H9 (cell line): ENCODE measurements at regions not wholly inside any gene's neighbourhood (a gene's known extent, or its start where the extent isn't known, plus 50 kb on each side); places are given as distances from the start of the nearest gene placed in this dataset.

Experiments used
- DNase-seq: peaks from one replicate; pipeline ENCODE4 v3.0.0-alpha.2; 2017
- H2AFZ ChIP-seq: one replicate; pipeline ENCODE4 v1.6.1; 2013; ENCODE audit warnings: mild to moderate bottlenecking, low read length, control low read depth, moderate library complexity
- H2AK5ac ChIP-seq: 2 replicates; pipeline ENCODE4 v1.6.1; 2013; ENCODE audit warnings: low read length, control low read depth, mixed read lengths; ENCODE audit not compliant: insufficient read length
- H2BK120ac ChIP-seq: one replicate; pipeline ENCODE4 v1.6.1; 2013; ENCODE audit warnings: low read depth, mild to moderate bottlenecking, low read length, control low read depth, inconsistent platforms; ENCODE audit not compliant: poor library complexity, severe bottlenecking
- H2BK12ac ChIP-seq: 2 replicates; pipeline ENCODE4 v1.6.1; 2013; ENCODE audit warnings: low read length, control low read depth, mixed read lengths, low read depth; ENCODE audit not compliant: insufficient read length
- H2BK15ac ChIP-seq: 2 replicates; pipeline ENCODE4 v1.6.1; 2013; ENCODE audit warnings: low read depth, low read length, control low read depth
- H2BK20ac ChIP-seq: one replicate; pipeline ENCODE4 v1.6.1; 2013; ENCODE audit warnings: low read depth, mild to moderate bottlenecking, low read length, control low read depth, inconsistent platforms; ENCODE audit not compliant: poor library complexity, severe bottlenecking
- H2BK5ac ChIP-seq: 2 replicates; pipeline ENCODE4 v1.6.1; 2013; ENCODE audit warnings: low read length, control low read depth, mixed read lengths; ENCODE audit not compliant: insufficient read length
- H3K14ac ChIP-seq: 2 replicates; pipeline ENCODE4 v1.6.1; 2013; ENCODE audit warnings: low read length, control low read depth; ENCODE audit not compliant: insufficient read depth
- H3K18ac ChIP-seq: 2 replicates; pipeline ENCODE4 v1.6.1; 2013; ENCODE audit warnings: low read depth, mild to moderate bottlenecking, mixed read lengths, low read length, control low read depth; ENCODE audit not compliant: insufficient read length
- H3K23ac ChIP-seq: 2 replicates; pipeline ENCODE4 v1.6.1; 2013; ENCODE audit warnings: low read length, control low read depth, mixed read lengths, low read depth; ENCODE audit not compliant: insufficient read length
- H3K23me2 ChIP-seq: 2 replicates; pipeline ENCODE4 v1.6.1; 2013; ENCODE audit warnings: low read depth, mild to moderate bottlenecking, mixed read lengths, low read length, control low read depth; ENCODE audit not compliant: insufficient read length, poor library complexity, severe bottlenecking
- H3K27ac ChIP-seq: 2 replicates; pipeline ENCODE4 v1.5.1; 2013; ENCODE audit warnings: low read length, control low read depth, mixed read lengths, low read depth; ENCODE audit not compliant: insufficient read length
- H3K27me3 ChIP-seq: 2 replicates; pipeline ENCODE4 v1.6.1; 2013; ENCODE audit warnings: low read length, control low read depth, inconsistent platforms; ENCODE audit not compliant: insufficient read depth
- H3K4ac ChIP-seq: 2 replicates; pipeline ENCODE4 v1.6.1; 2013; ENCODE audit warnings: low read depth, mild to moderate bottlenecking, control low read depth, inconsistent platforms, low read length, moderate library complexity
- H3K4me1 ChIP-seq: 2 replicates; pipeline ENCODE4 v1.6.1; 2013; ENCODE audit warnings: low read length, control low read depth, inconsistent platforms; ENCODE audit not compliant: insufficient read depth
- H3K4me2 ChIP-seq: 2 replicates; pipeline ENCODE4 v1.6.1; 2013; ENCODE audit warnings: low read length, control low read depth, mixed read lengths; ENCODE audit not compliant: insufficient read length, insufficient read depth
- H3K56ac ChIP-seq: 2 replicates; pipeline ENCODE4 v1.6.1; 2013; ENCODE audit warnings: low read depth, mild to moderate bottlenecking, mixed read lengths, low read length, control low read depth; ENCODE audit not compliant: insufficient read length
- H3K79me1 ChIP-seq: 2 replicates; pipeline ENCODE4 v1.6.1; 2013; ENCODE audit warnings: low read depth, mild to moderate bottlenecking, moderate library complexity, low read length, control low read depth, inconsistent platforms; ENCODE audit not compliant: insufficient read depth, poor library complexity, severe bottlenecking
- H3K79me2 ChIP-seq: 2 replicates; pipeline ENCODE4 v1.6.1; 2013; ENCODE audit warnings: low read length, control low read depth, inconsistent platforms; ENCODE audit not compliant: insufficient read depth
- H3K9ac ChIP-seq: 2 replicates; pipeline ENCODE4 v1.6.1; 2013; ENCODE audit warnings: low read length, control low read depth, mixed read lengths; ENCODE audit not compliant: insufficient read length; ENCODE audit errors: extremely low read depth
- H3K9me3 ChIP-seq: one replicate; pipeline ENCODE4 v1.6.1; 2013; ENCODE audit warnings: low read depth, low read length, inconsistent platforms; ENCODE audit not compliant: control insufficient read depth
- H3T11ph ChIP-seq: one replicate; pipeline ENCODE4 v1.6.1; 2013; ENCODE audit warnings: mild to moderate bottlenecking, low read length, control low read depth, inconsistent platforms
- H4K20me1 ChIP-seq: one replicate; pipeline ENCODE4 v1.6.1; 2013; ENCODE audit not compliant: control insufficient read depth, insufficient read length, insufficient read depth
- H4K5ac ChIP-seq: 2 replicates; pipeline ENCODE4 v1.6.1; 2013; ENCODE audit warnings: low read depth, mild to moderate bottlenecking, mixed read lengths, low read length, control low read depth; ENCODE audit not compliant: insufficient read length
- H4K8ac ChIP-seq: replicated peaks from 2 replicates; pipeline ENCODE4 v1.6.1; 2013; ENCODE audit warnings: low read length, control low read depth, mixed read lengths, low read depth; ENCODE audit not compliant: insufficient read length
- H4K91ac ChIP-seq: 2 replicates; pipeline ENCODE4 v1.6.1; 2013; ENCODE audit warnings: low read depth, mild to moderate bottlenecking, moderate library complexity, mixed read lengths, low read length, control low read depth; ENCODE audit not compliant: insufficient read length
- H3K27ac Mint-ChIP-seq, 3 experiments: 2 replicates in 2 of 3; 3 replicates in 1 of 3; pipeline ENCODE4 v1.8.0; 2020 to 2021; ENCODE audit warnings: mixed read lengths in 3 of 3, mild to moderate bottlenecking in 1 of 3, moderate library complexity in 1 of 3
- H3K27me3 Mint-ChIP-seq: 2 replicates; pipeline ENCODE4 v1.8.0; 2021; ENCODE audit warnings: low read depth, mild to moderate bottlenecking, moderate library complexity, mixed read lengths
- H3K36me3 Mint-ChIP-seq, 3 experiments: 2 replicates in 2 of 3; 3 replicates in 1 of 3; pipeline ENCODE4 v1.8.0; 2020 to 2021; ENCODE audit warnings: low read depth in 3 of 3, mixed read lengths in 3 of 3; ENCODE audit not compliant: insufficient read depth in 1 of 3
- H3K4me1 Mint-ChIP-seq, 2 experiments: 2 replicates each; pipeline ENCODE4 v1.8.0; 2020; ENCODE audit warnings: mixed read lengths in 2 of 2
- H3K4me3 Mint-ChIP-seq, 2 experiments: 2 replicates in 1 of 2; 3 replicates in 1 of 2; pipeline ENCODE4 v1.8.0; 2020 to 2021; ENCODE audit warnings: mild to moderate bottlenecking in 2 of 2, mixed read lengths in 2 of 2, moderate library complexity in 1 of 2
- H3K9me3 Mint-ChIP-seq, 2 experiments: 2 replicates in 1 of 2; 3 replicates in 1 of 2; pipeline ENCODE4 v1.8.0; 2020; ENCODE audit warnings: mild to moderate bottlenecking in 2 of 2, mixed read lengths in 2 of 2, moderate library complexity in 1 of 2
- WGBS: extraction: QIAGEN DNeasy Blood & Tissue Kit; methylation state at CpG from one replicate; pipeline ENCODE4 v1.1.7; 2013; ENCODE audit warnings: missing lambda C conversion rate, low lambda C conversion rate, mixed read lengths; ENCODE audit not compliant: insufficient read length; ENCODE audit errors: extremely low coverage; 5-methylcytosine and 5-hydroxymethylcytosine counted together
- TF ChIP-seq, protein P1 (sequence below): fragments of 200-600 bp; sonication (generic); conservative IDR thresholded peaks from 3 replicates; pipeline ENCODE4 v1.8.0; 2021; ENCODE audit warnings: antibody characterized with exemption, mild to moderate bottlenecking

DNA sequence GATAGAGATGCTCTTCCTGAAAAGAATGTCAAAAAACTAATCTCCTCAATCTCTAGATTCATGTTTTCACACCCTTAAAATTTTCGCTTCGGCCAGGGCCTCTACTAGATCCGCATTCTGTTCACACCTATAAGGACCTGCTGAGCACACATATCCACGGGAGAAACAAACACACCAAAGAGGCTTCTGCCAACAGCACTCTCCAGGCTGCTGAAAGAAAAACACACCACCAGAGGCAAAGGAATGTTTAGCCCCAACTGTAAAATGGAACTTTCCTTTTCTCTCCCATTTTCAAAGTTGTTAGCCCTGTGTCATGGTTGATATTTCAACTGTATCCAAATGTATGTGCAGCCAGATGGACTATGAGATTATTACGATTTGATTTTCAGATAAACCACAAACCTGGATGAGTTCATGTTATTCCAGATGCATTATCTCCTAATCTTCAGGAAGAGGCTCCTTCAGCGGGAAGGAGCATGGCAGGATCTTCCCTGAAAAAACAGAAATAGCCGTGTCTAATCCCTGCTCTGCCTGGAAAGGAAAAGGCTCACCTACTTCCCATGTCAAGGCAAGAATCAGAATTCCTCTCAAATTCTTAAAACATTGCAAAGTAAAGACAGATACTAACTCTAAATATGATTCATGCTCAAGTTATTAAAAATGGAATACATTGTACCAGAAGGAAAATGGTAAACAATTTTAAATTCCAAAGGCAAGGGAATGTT is 442.7 kb upstream of the NR2F2 start:
- H3K4me2 ChIP-seq, result no peak overlapping the region
- DNase-seq, result no peak

More for the DNA sequence above, 442.7 kb upstream of the NR2F2 start:
- Histone ChIP-seq H4K20me1 (no peaks in the 10 kb centered on the region), H4K91ac (no peak overlapping the region), H2BK5ac (no peak overlapping the region), H2BK120ac (no peak overlapping the region), H3K18ac (no peak overlapping the region), H3K56ac (no peak overlapping the region), H2AK5ac (no peak overlapping the region), H2BK12ac (no peak overlapping the region), H3K79me1 (no peaks in the 10 kb centered on the region), H4K8ac (no peak overlapping the region), H2BK15ac (no peak overlapping the region), H3K4me1 (peaks cover 6% of the 10 kb centered on the region; the same call in 1 of the 2 replicates), H3K27me3 (no peaks in the 10 kb centered on the region), H2AFZ (no peak overlapping the region), H3K23ac (no peak overlapping the region), H3K9ac (no peak overlapping the region), H4K5ac (no peak overlapping the region), H3K79me2 (no peaks in the 10 kb centered on the region), H3K23me2 (no peaks in the 10 kb centered on the region), H3K14ac (no peak overlapping the region), H3T11ph (no peak overlapping the region), H3K27ac (no peak overlapping the region), H3K4ac (no peak overlapping the region), H3K9me3 (no peaks in the 10 kb centered on the region), H2BK20ac (no peak overlapping the region)
- no CpG with 5 or more reads among the region's 7 CpGs for WGBS
- TF ChIP-seq, protein P1, sequence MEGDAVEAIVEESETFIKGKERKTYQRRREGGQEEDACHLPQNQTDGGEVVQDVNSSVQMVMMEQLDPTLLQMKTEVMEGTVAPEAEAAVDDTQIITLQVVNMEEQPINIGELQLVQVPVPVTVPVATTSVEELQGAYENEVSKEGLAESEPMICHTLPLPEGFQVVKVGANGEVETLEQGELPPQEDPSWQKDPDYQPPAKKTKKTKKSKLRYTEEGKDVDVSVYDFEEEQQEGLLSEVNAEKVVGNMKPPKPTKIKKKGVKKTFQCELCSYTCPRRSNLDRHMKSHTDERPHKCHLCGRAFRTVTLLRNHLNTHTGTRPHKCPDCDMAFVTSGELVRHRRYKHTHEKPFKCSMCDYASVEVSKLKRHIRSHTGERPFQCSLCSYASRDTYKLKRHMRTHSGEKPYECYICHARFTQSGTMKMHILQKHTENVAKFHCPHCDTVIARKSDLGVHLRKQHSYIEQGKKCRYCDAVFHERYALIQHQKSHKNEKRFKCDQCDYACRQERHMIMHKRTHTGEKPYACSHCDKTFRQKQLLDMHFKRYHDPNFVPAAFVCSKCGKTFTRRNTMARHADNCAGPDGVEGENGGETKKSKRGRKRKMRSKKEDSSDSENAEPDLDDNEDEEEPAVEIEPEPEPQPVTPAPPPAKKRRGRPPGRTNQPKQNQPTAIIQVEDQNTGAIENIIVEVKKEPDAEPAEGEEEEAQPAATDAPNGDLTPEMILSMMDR, result no peak
- Mint-ChIP-seq H3K27me3 (no peaks in the 10 kb centered on the region), H3K9me3 (no peaks in the 10 kb centered on the region), H3K27ac (no peak overlapping the region), H3K36me3 (no peaks in the 10 kb centered on the region), H3K4me1 (peaks cover 11 to 15% of the 10 kb centered on the region in 2 experiments), H3K4me3 (no peak overlapping the region)
